HCT116 (cell line): ENCODE measurements at regions not wholly inside any gene's neighbourhood (a gene's known extent, or its start where the extent isn't known, plus 50 kb on each side); places are given as distances from the start of the nearest gene placed in this dataset.
A peak's percentile ranks its signal among the peaks of the same experiment; 100 is the strongest.

Source experiments
- ATAC-seq: fragments of 200-7000 bp; cut with Tn5 transposase; 2 replicates; pipeline ENCODE4 v1.9.1; 2020; ENCODE audit warnings: mild to moderate bottlenecking, moderate library complexity
- BruUV-seq: library from RNA; stranded (reverse); fragments of 400-500 nt; replicated peaks from 2 replicates; lab custom pipeline; 2021; lab: Mats Ljungman, UMichigan
- CTCF ChIA-PET: fragments of 300-600 bp; sonication (Branson Sonifier 250); formaldehyde crosslinking; loops from one replicate; lab custom pipeline; 2021; ENCODE audit warnings: antibody characterized with exemption; lab: Charles Lee
- POLR2A ChIA-PET: fragments of 300-600, 350-600 bp; sonication (Branson Sonifier 250); formaldehyde crosslinking; loops from one replicate; lab custom pipeline; 2021; ENCODE audit warnings: antibody characterized with exemption; lab: Charles Lee
- RAD21 ChIA-PET, 2 experiments: fragments of 300-600 bp; sonication (Branson Sonifier 250); formaldehyde crosslinking; loops; one replicate each; lab custom pipeline; 2023; ENCODE audit warnings: low total read pairs in 2 of 2; ENCODE audit not compliant: uncharacterized antibody in 2 of 2, unreplicated experiment in 2 of 2, low non-redundant PET in 1 of 2; lab: Charles Lee
- DNase-seq: peaks from one replicate; pipeline ENCODE4 v3.0.0-alpha.2; 2010; ENCODE audit warnings: low read depth, low spot score
- H2AFZ ChIP-seq: fragments of 200-600 bp; shearing (Covaris generic), sonication (generic); 2 replicates; pipeline ENCODE4 v1.6.1; 2017; ENCODE audit warnings: low read depth, mixed run types, mixed read lengths, antibody characterized with exemption, low read length; ENCODE audit not compliant: poor library complexity, severe bottlenecking
- H3K27ac ChIP-seq: 2 replicates; pipeline ENCODE4 v1.5.1; 2012; ENCODE audit warnings: low read depth, low read length
- H3K27me3 ChIP-seq: fragments of 200-600 bp; sonication (generic); 2 replicates; pipeline ENCODE4 v1.6.1; 2016; ENCODE audit warnings: mixed run types, low read length, mixed read lengths; ENCODE audit not compliant: insufficient read depth
- H3K36me3 ChIP-seq, 2 experiments: fragments of 200-500 bp in 1 of 2; fragments of 200-600 bp in 1 of 2; sonication (Bioruptor generic) in 1 of 2; sonication (generic) in 1 of 2; 2 replicates each; pipeline versions ENCODE4 v1.5.1 to v1.6.1; 2014 to 2016; ENCODE audit warnings: low read length in 2 of 2, inconsistent platforms in 1 of 2, mixed read lengths in 1 of 2, mixed run types in 1 of 2; ENCODE audit not compliant: insufficient read depth in 2 of 2, control insufficient read depth in 1 of 2
- H3K4me1 ChIP-seq, 2 experiments: fragments of 200-600 bp in 1 of 2; sonication (generic) in 1 of 2; 2 replicates each; pipeline versions ENCODE4 v1.5.1 to v1.6.1; 2012 to 2017; ENCODE audit warnings: low read length in 2 of 2, inconsistent platforms in 1 of 2, mild to moderate bottlenecking in 1 of 2, mixed read lengths in 1 of 2, mixed run types in 1 of 2, moderate library complexity in 1 of 2; ENCODE audit not compliant: insufficient read depth in 2 of 2, control insufficient read depth in 1 of 2
- H3K4me2 ChIP-seq: fragments of 200-600 bp; sonication (generic); 2 replicates; pipeline ENCODE4 v1.6.1; 2017; ENCODE audit warnings: mixed run types, low read length, mixed read lengths
- H3K4me3 ChIP-seq, 2 experiments: fragments of 200-600 bp in 1 of 2; sonication (generic) in 1 of 2; replicated peaks in 1 of 2; 2 replicates each; pipeline ENCODE4 v1.5.1; 2011 to 2016; ENCODE audit warnings: low read length in 2 of 2, control low read depth in 1 of 2, low read depth in 1 of 2, mild to moderate bottlenecking in 1 of 2, mixed read lengths in 1 of 2, mixed run types in 1 of 2
- H3K79me2 ChIP-seq: fragments of 200-600 bp; sonication (generic); 2 replicates; pipeline ENCODE4 v1.6.1; 2017; ENCODE audit warnings: mild to moderate bottlenecking, mixed run types, low read length, moderate library complexity, mixed read lengths; ENCODE audit not compliant: insufficient read depth
- H3K9ac ChIP-seq: fragments of 200-600 bp; sonication (generic); 2 replicates; pipeline ENCODE4 v1.6.1; 2016; ENCODE audit warnings: low read length, mixed read lengths
- H3K9me2 ChIP-seq: fragments of 200-600 bp; sonication (generic), shearing (Covaris generic); 2 replicates; pipeline ENCODE4 v1.6.1; 2017; ENCODE audit warnings: mixed run types, mild to moderate bottlenecking, moderate library complexity; ENCODE audit not compliant: insufficient read depth
- H3K9me3 ChIP-seq, 2 experiments: fragments of 200-500 bp in 1 of 2; fragments of 200-600 bp in 1 of 2; sonication (Bioruptor generic) in 1 of 2; sonication (generic) in 1 of 2; 2 replicates each; pipeline ENCODE4 v1.6.1; 2014 to 2017; ENCODE audit warnings: low read length in 2 of 2, mixed read lengths in 2 of 2, inconsistent platforms in 1 of 2, low read depth in 1 of 2, mild to moderate bottlenecking in 1 of 2, mixed run types in 1 of 2, moderate library complexity in 1 of 2; ENCODE audit not compliant: control insufficient read depth in 1 of 2, insufficient read depth in 1 of 2
- H4K20me1 ChIP-seq: fragments of 200-600 bp; sonication (generic), shearing (Covaris generic); 2 replicates; pipeline ENCODE4 v1.6.1; 2017; ENCODE audit warnings: mixed run types, mild to moderate bottlenecking, moderate library complexity; ENCODE audit not compliant: insufficient read depth
- EGR1 ChIP-seq: IDR thresholded peaks from 2 replicates; pipeline ENCODE4 v1.6.1; 2012; ENCODE audit warnings: low read depth
- ELF1 ChIP-seq: IDR thresholded peaks from 2 replicates; pipeline ENCODE4 v1.6.1; 2012; ENCODE audit warnings: low read depth, borderline replicate concordance
- EZH2 ChIP-seq: fragments of 200-600 bp; sonication (generic); IDR thresholded peaks from 2 replicates; pipeline ENCODE4 v1.6.1; 2017; ENCODE audit warnings: antibody characterized with exemption, mixed run types
- EZH2phosphoT487 ChIP-seq: fragments of 200-600 bp; IDR thresholded peaks from 2 replicates; pipeline ENCODE4 v1.6.1; 2018; ENCODE audit warnings: antibody characterized with exemption, borderline replicate concordance
- FOSL1 ChIP-seq: IDR thresholded peaks from 2 replicates; pipeline ENCODE4 v1.6.1; 2012; ENCODE audit warnings: low read depth
- POLR2A ChIP-seq: IDR thresholded peaks from 2 replicates; pipeline ENCODE4 v1.7.0; 2011; ENCODE audit warnings: borderline replicate concordance; ENCODE audit not compliant: insufficient read depth, insufficient read length; ENCODE audit errors: extremely low read depth
- POLR2AphosphoS5 ChIP-seq: IDR thresholded peaks from 2 replicates; pipeline ENCODE4 v1.6.1; 2011; ENCODE audit warnings: mild to moderate bottlenecking, low read depth, low read length, moderate library complexity
- SP1 ChIP-seq: IDR thresholded peaks from 2 replicates; pipeline ENCODE4 v1.6.1; 2012; ENCODE audit warnings: low read depth
- SRF ChIP-seq: IDR thresholded peaks from 2 replicates; pipeline ENCODE4 v1.6.1; 2012; ENCODE audit warnings: low read depth
- TCF7L2 ChIP-seq: IDR thresholded peaks from 2 replicates; pipeline ENCODE4 v1.7.0; 2011; ENCODE audit warnings: borderline replicate concordance, inconsistent platforms; ENCODE audit not compliant: insufficient read depth, insufficient read length; ENCODE audit errors: extremely low read depth
- ZFX ChIP-seq: fragments of 450-650 bp; IDR thresholded peaks from 2 replicates; pipeline ENCODE4 v1.6.1; 2017
- intact Hi-C: fragments of 100-400 bp; cut with micrococcal nuclease; formaldehyde crosslinking; loops from 2 replicates; pipeline ENCODE4 v1.10.0; 2022
- TF ChIP-seq, protein P1 (sequence below): IDR thresholded peaks from 2 replicates; pipeline ENCODE4 v1.6.1; 2012; ENCODE audit warnings: low read depth
- TF ChIP-seq, protein P2 (sequence below): IDR thresholded peaks from 2 replicates; pipeline ENCODE4 v1.6.1; 2012
- TF ChIP-seq, protein P3 (sequence below): IDR thresholded peaks from 2 replicates; pipeline ENCODE4 v1.6.1; 2012

DNA sequence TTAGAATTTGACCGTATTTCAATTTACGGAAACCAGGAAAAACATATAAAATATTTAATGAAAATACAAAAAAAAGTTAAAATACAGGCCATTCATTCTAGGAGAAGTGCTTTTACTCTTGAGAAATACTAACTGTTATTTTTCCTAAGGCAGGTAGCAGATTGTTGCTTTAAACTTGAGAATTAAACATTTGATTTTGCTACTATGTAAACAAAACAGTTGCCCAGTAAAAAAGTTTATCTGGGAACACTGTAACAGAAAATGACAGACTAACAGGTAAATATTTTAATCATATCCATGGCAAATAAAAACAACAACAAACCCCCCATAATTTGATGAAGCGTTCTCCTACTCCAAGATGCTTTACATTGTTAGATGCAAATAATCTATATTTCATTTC, 350.5 kb downstream of the CRPPA start:
- Histone ChIP-seq H3K9ac (no peak overlapping the region), H3K4me2 (no peak overlapping the region), H3K27me3 (no peaks in the 10 kb centered on the region), H2AFZ (peak overlapping the region; percentile 8), H3K79me2 (no peaks in the 10 kb centered on the region), H3K4me1 (peaks cover 0 to 5% of the 10 kb centered on the region in 2 experiments; a peak in 2 of 4 replicates), H3K9me3 (no peaks in the 10 kb centered on the region), H3K27ac (no peak overlapping the region), H3K9me2 (no peaks in the 10 kb centered on the region), H4K20me1 (no peaks in the 10 kb centered on the region), H3K4me3 (no peak overlapping the region), H3K36me3 (no peaks in the 10 kb centered on the region)
- no peak for DNase-seq
- intact Hi-C loops, result loop anchor here (1.0 to 10.0 kb wide), 5 partner anchors 745 to 1374 kb away; no protein-coding TSS in a partner anchor
- ChIA-PET CTCF (no interaction called here), POLR2A (no interaction called here), RAD21 (no interaction called here)
- no TSS peak for BruUV-seq
- no peak for ATAC-seq
- TF ChIP-seq, protein P1, sequence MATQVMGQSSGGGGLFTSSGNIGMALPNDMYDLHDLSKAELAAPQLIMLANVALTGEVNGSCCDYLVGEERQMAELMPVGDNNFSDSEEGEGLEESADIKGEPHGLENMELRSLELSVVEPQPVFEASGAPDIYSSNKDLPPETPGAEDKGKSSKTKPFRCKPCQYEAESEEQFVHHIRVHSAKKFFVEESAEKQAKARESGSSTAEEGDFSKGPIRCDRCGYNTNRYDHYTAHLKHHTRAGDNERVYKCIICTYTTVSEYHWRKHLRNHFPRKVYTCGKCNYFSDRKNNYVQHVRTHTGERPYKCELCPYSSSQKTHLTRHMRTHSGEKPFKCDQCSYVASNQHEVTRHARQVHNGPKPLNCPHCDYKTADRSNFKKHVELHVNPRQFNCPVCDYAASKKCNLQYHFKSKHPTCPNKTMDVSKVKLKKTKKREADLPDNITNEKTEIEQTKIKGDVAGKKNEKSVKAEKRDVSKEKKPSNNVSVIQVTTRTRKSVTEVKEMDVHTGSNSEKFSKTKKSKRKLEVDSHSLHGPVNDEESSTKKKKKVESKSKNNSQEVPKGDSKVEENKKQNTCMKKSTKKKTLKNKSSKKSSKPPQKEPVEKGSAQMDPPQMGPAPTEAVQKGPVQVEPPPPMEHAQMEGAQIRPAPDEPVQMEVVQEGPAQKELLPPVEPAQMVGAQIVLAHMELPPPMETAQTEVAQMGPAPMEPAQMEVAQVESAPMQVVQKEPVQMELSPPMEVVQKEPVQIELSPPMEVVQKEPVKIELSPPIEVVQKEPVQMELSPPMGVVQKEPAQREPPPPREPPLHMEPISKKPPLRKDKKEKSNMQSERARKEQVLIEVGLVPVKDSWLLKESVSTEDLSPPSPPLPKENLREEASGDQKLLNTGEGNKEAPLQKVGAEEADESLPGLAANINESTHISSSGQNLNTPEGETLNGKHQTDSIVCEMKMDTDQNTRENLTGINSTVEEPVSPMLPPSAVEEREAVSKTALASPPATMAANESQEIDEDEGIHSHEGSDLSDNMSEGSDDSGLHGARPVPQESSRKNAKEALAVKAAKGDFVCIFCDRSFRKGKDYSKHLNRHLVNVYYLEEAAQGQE, result no peak
- TF ChIP-seq TCF7L2, result no peak
- TF ChIP-seq, protein P2, sequence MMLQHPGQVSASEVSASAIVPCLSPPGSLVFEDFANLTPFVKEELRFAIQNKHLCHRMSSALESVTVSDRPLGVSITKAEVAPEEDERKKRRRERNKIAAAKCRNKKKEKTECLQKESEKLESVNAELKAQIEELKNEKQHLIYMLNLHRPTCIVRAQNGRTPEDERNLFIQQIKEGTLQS, result no peak
- TF ChIP-seq SRF, result no peak
- TF ChIP-seq FOSL1, result no peak
- TF ChIP-seq ELF1, result no peak

DNA sequence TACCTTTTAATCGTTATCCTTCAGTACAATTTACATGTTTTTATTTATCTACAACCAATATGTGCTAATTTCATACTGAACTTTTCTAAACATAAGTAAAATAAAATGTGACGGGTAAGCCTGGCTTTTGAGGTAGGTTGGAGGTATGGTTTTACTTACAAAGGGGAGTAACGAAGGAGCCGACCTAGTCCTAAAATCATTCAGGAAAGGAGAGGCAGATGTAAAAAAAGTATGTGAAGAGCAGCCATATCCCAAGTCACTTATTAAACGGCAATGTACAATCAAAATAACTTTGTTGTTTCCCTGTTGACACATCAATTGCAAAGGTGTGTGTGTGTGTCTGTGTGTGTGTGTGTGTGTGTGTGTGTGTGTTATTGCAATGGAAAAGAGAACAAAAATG, 351.3 kb downstream of the CRPPA start:
- ChIA-PET RAD21 (no interaction called here), POLR2A (no interaction called here), CTCF (no interaction called here)
- BruUV-seq, result no TSS peak
- H3K27me3 ChIP-seq, result no peaks in the 10 kb centered on the region
- ATAC-seq, result no peak
- no peak overlapping the region for H3K9ac ChIP-seq
- H4K20me1 ChIP-seq, result no peaks in the 10 kb centered on the region
- H3K4me3 ChIP-seq, result no peak overlapping the region
- TF ChIP-seq TCF7L2 (no peak), POLR2A (no peak), ZFX (no peak), EZH2 (no peak), POLR2AphosphoS5 (no peak), SP1 (no peak), EGR1 (no peak), EZH2phosphoT487 (no peak)
- TF ChIP-seq, protein P2, result no peak
- TF ChIP-seq, protein P1, result no peak
- TF ChIP-seq, protein P3, sequence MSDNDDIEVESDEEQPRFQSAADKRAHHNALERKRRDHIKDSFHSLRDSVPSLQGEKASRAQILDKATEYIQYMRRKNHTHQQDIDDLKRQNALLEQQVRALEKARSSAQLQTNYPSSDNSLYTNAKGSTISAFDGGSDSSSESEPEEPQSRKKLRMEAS, result no peak
- intact Hi-C loops, result loop anchor here (2.0 to 10.0 kb wide), 4 partner anchors 865 to 1373 kb away; no protein-coding TSS in a partner anchor
- no peak for DNase-seq
- H3K9me3 ChIP-seq, result no peaks in the 10 kb centered on the region
- H3K27ac ChIP-seq, result no peak overlapping the region
- H3K79me2 ChIP-seq, result no peaks in the 10 kb centered on the region
- H2AFZ ChIP-seq, result no peak overlapping the region
- no peaks in the 10 kb centered on the region for H3K9me2 ChIP-seq
- H3K4me2 ChIP-seq, result no peak overlapping the region
- peaks cover 0 to 5% of the 10 kb centered on the region in 2 experiments; a peak in 2 of 4 replicates for H3K4me1 ChIP-seq
- H3K36me3 ChIP-seq, result no peaks in the 10 kb centered on the region
